ENCODE measurements at regions not wholly inside any gene's neighbourhood (a gene's known extent, or its start where the extent isn't known, plus 50 kb on each side); places are given as distances from the start of the nearest gene placed in this dataset.
"Not testable (repeated sequence)": the region's sequence is repeated elsewhere in the genome, so short reads cannot be mapped to it uniquely, and the experiment has no call there.

DNA sequence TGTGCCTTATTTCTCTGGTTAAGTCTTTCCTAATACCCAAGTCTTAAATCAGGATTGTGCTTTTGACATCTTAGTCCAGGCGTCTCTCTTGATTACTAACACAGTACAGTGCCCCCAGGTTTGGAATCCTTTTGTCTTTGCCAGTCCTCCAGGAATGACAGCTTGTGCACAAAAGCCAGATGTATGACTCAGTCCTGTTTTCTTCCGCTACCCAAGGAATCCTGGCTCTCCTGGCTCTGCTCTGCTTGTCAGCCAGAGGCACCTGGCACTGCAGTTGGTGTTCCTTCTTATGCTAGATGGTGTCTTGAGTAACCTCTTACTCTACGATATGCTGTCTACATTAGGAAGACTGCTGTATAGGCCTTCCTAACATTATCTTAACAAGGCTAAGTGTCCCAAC lies 728.2 kb upstream of the NECTIN3 start:
- DNase-seq = no peak

DNA sequence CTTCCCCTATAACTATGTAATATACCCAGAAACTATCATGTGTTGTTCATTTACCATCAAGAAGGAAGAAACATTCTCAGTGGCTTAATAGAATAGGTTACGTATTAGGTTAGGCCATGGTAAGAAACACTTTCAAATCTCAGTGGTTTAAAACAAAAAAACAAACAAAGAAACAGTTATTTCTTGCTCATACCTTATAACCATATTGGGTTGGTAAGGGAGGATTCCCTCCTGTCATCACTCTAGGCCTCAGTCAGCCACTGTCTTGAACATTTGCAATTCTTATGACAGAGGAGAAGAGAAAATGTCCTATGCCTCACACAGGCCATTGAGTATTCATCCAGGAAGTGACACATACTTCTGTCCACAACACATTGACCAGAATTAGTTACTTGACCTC lies 727.7 kb upstream of the NECTIN3 start:
- no peak for DNase-seq

DNA sequence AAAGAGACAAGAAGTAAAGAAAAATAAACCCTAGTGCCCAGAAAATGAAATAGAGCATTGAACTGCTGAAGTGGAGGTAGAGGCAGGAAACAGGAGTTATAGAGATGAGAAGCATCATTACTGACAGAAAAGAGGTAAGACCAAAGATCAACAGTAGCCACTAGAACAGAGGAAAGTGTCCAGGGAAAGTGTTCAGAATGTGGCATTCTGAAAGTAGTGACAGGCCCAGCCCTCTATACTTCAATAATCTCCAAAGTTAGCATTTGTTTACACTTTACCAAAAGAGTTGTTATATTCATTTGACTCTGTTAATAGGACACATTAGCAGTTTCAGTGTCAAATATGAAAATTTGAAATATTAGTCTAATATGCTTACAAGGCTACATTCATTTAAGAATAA lies 727.1 kb upstream of the NECTIN3 start:
- DNase-seq = no peak

DNA sequence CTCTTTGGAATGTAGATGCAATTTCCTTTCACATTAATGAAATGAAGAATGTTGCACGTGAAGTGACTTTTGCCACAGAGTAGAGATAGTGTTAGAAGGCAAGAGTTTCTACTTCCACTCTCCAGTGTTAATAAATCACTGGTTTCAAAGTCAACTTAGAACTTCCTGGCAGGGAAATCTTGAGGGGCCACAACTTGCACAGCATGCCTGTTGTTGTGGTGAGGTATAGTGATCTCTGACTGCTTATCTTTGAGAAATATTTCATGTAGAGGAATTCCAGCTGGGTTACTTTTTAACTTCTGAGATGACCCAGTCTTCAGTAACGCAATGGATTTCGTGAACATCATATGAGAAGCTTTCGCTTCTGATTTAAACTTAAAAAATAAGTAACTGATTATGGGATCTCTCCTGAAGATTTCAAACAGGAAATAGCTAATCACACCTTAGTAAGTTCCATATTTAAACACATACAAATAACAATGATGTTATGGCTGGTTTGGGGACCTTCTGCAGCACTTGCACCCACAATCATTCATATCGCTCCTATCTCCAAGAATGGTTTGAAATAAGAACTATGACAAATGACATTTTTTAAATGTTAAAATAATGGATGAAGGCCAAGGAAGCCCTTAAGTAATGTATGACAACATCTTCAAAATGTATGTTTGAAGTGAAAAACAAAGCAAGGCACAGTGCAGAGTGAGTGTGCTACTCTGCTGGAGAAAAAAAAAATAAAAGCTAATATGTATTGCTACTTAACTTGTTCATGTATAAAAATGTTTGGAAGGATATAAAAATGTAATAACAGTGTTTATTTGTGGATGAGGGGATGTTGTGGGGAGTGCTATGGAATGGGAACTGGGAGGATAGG lies 726.5 kb upstream of the NECTIN3 start:
- no peak for DNase-seq

DNA sequence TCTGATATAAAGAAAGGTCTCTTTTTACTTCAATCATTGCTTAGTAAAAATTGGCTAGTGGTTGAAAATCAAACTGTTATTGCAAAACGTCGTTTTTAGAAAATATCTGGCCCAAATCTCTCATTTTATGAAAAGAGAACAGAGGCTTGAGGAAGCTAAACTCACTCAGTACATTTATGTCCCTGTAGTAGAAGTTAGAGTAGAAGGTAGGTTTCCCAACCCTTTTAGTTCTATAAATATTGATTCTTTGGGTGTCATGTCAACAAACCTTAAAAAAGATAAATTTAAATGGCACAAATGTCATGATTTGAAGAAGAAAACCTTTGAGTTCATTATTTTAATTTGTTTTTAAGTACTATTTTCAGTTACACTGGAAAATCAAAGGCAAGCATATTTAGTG lies 722.3 kb upstream of the NECTIN3 start:
- DNase-seq = no peak

DNA sequence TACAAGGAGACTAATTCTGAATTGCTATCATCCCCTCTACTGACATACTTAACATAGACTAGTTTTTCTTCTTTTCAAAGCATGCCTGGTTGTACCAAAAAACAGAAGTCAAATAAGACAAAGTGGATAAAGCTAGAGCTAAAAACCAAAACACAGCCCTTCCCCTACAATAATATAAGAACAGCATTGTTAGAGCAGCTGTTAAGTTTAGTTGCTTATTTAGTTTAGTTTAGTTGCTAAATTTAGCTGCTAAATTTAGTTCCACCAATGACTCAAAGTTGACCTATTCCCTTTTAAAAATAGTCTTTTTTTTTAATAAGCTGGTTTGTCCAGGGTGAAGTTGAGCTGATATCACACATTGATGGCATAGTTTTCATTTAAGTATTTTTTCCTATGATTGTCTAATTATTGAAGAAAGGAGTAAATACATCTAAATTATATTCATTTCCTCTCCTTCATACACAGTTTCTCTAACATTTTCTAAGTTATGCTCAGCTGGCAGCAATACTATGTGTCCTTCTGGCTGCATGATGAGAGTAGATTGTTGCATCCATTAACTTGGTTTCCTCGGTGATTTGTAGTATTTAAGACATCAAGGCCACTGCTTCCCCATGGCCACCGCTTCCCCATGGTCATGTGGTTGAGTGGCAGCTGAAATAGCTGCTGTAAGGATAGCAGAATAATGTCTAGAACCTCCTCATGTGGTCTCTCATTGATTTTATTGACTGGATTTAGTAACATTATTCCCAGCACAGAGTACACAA lies 718.6 kb upstream of the NECTIN3 start:
- no peak for DNase-seq

DNA sequence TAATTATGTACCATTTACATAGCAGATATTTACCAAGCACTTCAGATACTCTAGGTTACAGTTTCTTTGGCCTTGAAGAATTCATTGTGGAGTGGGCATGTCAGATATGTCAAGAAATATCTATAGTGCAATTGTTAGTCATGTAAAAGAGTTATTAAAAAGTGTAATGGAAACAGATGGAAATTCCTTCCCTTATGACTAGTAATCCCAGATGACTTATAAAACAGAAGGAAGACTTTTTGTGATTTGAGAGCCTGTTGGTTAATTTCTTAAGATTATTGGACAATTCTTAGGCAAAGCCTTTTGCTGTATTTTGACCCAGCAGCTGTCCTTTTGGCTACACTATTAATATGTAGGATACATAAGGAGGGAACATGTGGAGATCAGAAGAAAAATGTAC lies 708.9 kb upstream of the NECTIN3 start:
- DNase-seq = no peak

DNA sequence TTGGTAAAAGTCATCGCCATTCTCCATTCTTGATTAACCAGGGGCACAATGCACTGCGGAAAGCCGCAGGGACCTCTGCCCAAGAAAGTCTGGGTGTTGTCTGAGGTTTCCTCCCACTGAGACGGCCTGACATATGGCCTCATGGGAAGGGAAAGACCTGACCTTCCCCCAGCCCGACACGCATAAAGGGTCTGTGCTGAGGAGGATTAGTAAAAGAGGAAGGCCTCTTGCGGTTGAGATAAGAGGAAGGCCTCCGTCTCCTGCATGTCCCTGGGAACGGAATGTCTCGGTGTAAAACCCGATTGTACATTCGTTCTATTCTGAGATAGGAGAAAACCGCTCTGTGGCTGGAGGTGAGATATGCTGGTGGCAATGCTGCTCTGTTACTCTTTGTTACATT lies 704.3 kb upstream of the NECTIN3 start:
- DNase-seq = not testable (repeated sequence)

DNA sequence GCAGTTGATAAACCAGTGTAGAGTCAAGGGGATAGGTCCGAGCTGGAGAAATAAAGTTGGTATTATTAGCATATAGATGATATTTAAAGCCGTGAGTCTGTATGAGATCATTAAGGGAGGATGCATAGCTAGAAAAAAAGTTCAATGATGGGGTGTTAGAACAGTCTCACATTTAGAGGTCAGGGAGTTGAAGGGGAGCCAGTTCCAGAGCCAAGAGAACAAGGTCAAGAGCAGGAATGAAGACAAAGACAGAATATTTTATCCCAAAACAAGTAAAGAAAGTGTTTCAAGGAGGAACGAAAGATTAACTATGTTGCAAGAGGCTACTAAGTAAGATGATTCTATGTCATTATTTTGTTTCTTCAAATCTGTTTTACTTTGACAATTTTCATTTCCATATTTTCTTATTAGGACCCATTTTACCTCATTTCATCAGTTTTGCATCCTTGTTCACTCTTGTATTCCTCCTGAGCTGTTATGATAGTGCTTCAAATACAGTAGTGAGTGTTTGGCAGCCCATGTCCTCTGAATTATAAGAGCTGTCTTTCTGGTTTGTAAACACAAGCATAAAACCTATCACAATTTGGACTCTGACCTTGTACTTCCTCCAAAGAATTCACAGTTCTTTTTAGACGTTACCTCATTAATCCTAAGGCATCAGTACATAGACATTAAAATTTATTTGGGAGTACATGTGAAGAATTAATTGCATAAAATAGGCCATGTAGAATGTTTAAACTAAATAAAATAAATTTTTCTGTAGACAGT lies 695.7 kb upstream of the NECTIN3 start:
- no peak for DNase-seq

DNA sequence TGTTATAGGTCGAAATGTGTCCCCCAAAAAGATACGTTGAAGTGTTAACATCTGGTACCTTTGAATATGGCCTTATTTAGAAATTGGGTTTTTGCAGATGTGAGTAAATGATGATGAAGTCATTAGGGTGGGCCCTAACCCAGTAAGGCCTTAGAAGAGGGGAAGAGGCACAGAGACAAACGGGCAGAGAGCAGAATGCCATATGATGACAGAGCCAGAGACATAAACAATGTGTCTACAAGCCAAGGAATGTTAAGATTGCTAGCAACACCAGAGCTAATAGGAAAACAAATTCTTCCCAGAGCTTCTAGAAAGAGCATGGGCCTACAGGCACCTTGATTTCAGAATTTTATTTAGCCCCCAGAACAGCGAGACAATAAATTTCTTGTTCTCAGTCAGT lies 693.1 kb upstream of the NECTIN3 start:
- DNase-seq = no peak

DNA sequence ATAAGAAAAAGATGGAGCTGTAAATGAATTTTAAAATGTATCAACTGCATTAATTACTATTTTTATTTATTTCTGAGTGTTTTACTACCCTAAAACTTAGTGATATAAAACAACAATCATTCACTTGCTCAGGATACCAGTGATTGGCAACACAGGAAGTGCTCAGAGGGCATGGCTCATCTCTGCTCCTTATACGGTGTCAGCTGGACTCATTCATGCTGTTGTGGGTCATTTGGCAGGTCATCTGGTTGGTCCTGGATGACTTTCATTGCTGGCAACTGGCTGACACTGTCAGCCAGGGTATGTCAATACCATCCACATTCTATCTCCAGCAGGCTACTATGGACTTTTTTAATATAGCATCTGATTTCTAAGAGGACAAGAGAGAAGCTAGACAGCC lies 689.6 kb upstream of the NECTIN3 start:
- no peak for DNase-seq

DNA sequence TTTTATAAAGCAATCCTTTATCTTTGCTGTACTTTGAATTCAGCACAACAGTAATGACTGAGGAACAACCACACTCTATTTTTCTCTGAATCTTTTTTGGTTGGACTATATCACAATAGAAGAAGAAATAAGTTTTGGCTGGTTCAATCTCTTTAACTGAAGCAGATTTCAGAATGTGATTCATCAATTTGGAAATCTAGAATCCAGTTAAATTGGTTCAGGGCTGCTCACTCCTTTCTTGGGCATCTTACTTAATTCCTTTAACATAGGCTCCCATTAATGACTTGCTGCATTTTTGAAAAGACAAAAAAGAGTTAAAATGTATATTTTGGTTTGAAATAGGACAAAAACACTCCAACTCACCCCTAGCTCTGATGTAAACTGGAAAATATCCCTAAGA lies 688.3 kb upstream of the NECTIN3 start:
- DNase-seq = no peak

DNA sequence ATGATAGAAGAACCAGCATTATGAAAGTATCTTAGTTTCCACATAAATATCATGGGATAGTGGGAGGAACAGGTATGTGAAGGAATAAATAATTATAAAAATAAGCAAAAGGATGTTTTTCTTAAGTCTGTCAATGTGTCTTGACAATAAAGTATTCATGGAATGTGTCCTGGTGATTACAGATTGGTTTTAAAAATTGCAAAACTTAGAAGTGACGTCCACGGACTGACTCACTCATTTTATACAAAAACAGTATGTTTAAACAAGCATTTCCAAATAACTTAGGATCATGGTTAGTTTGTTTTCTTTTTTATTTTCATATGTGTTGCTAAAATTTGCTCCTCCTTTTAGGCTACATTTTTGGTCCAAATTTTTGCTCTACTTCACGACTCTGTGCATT lies 687.0 kb upstream of the NECTIN3 start:
- DNase-seq = no peak

DNA sequence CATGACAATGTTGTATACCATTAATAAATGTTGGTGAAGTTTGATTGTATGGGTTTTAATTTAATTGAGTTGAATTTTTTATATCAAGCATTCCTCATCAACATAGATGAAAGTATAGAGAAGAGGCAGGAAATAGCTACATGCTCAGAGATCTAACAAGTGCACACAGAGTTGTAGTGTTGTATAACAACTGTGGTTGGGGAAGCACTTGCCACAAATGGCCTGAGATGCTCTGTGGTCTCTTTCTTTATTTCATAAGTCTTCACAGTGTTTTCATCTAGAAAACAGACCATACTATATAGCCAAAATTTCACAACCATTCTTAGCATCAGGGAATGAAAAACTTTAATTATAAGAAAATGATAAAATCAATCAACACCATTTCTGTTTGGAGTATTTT lies 682.6 kb upstream of the NECTIN3 start:
- DNase-seq = no peak

DNA sequence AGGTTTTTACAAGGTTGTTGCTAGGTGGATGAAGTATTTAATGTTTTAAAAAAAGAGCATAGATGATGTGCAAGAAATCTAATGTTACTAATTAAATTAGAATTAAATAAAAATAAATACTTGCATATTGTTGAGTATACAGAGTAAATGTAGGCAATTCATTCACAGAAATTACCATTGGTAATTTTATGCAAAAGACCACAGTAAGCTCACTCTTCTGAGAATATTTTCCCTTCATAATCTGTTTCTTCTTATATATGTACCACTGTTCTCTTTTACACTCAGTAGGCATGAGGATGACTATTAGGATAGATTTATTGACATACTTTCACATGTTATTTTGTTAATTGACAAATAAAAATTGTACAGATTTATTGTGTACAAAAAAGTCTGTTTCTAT lies 681.2 kb upstream of the NECTIN3 start:
- no peak for DNase-seq

DNA sequence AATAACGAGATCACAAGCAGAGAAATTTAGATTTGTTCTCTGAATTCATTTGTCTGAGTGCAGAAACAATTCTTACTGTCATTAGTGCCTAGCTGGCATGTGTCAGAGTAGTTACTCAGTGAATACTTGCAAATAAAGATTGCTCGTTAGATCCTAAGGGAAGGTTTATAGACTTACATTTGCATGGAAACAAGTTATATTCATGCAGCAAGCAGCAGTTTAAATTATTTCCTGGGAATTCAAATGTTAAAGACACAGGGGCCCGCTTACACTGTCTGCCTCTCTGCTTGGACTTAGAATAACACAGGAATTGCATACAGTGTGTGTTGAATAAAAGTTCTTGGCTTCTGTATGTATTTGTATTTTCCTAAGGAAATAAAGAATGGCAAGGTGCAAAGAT lies 680.6 kb upstream of the NECTIN3 start:
- DNase-seq = no peak

DNA sequence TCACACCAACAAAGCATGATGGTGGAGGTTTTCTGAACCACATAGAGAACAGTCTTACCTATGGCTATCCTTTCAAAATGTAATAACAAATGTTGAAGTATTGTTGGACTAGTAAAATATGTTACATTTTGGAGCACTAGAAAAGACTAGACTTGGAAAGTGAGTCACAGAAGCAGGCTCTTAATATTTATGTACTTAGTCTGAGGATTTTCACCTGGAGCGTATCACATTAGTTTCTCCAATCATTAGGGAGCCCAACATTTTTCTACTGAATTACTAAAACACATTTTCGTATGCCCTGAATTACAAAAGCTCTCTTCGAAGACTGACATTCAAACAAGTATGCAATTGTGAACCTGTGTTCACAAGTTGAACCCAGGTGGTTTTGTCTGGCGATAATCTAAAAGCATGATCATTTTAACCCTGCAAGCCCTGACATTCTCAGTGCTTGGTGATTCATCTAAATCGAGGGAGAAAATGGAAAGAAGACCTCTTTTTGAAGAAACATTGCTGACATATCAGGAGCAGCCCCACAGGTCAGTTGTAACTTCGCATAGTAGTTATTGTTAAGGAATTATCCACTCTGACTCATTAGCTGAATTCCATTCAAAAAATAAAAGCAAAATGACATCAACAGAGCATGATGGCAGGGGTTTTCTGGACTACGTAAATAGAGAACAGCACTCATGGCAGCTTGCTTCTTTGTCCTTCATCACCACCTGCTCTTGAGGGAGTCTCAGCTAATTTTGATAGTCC lies 679.8 kb upstream of the NECTIN3 start:
- no peak for DNase-seq

DNA sequence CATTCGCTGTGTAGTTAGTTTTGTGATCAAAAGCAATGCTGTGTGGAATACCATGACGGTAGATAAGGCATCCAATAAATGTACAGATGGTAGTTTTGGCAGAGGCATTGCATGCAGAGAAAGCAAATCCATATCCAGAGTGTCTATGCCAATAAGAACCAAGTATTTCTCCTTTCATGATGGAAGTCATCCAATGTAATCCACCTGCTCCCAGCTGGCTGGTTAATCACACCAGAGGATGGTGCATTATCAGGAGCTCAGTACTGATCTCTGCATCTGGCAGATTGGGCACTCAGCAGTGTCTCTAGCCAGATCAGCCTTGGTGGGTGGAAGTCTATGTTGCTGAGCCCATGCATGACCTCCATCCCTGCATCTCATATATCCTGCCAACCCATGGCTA lies 677.7 kb upstream of the NECTIN3 start:
- DNase-seq = no peak

DNA sequence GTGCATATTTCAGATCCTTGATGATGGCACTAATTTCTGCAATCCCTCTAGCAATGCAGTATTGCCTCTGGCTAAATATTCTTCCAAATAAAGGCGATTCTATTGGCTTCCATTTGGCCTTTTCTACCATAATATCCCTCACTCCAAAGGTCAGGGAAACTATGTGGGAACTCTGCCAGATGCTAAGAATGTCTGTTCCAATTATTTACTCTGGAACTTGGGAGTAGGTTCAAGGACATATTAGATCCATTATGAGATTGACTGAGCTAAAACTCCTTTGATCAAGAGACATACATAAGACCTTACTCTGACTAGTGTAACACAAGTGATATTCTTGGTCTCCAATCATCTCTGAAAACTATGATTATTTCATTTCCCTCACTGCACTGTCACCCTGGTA lies 674.5 kb upstream of the NECTIN3 start:
- DNase-seq = no peak

DNA sequence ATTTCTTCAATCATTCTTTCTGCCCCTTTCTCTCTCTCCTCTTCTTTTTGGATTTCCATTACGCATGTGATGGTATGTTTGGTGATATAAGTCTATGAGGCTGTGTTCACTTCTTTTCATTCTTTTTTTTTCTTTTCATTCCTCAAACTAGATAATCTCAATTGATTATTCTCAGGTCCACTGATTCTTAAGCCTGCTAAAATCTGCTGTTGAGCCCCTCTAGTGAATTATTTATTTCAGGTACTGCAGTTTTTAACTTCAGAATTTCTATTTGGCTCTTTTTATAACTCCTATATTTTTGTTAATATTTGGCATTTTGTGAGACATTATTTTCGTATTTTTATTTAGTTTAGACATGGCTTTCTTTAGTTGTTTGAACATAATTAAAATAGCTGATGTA lies 671.3 kb upstream of the NECTIN3 start:
- no peak for DNase-seq

DNA sequence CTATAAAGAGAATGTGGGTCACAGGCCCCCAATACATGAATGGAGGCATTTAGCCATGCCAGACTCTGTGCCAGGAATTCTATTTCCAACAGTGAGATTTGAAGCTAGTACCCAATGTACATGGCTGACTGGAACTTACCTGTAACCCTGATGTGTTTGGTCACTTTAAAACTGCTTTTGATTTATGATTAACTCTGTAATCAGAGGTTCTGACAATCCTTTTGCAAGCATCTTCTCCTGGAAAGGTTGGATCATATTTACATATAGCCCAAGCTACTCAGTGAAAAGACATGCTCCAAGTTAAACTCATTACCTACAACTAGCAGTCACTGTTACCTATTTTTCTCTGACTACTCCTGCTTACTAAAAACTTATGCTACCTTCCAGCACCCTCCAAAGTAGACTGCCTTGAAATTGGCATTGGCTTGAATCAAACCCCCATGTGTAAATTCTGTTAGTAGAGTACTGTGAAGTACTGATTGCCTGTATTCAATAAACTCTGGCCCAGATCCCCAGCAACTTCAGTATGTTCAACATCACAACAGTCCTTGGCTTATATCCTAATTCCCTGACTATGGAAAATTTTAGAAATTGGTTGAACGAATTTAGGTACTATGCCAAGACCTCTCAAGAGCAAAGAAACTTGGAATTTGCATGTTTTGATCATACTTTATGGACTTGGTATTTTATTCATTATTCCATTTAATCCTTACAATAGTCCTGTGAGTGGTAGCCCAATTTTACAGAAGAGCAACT lies 665.6 kb upstream of the NECTIN3 start:
- no peak for DNase-seq

DNA sequence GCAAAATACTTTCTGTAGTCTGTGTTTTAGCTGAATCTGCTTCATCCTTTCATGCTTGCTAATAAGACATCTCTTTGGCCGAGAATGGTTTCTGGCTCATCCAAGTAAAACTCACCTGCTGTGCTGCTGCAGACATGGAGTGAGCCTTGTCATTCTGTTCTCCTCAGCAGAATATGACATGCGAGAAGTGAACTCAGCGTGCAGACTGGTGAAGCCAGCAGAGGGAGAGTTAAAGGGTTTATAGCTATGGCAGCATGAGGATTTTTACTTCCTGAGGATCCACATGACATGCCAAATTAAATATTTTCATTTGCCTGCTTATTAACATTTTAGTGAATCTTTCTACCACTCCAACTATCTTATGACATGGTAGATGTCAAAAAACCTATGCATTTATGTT lies 658.4 kb upstream of the NECTIN3 start:
- DNase-seq = no peak
